K562 (cell line): ENCODE measurements at regions not wholly inside any gene's neighbourhood (a gene's known extent, or its start where the extent isn't known, plus 50 kb on each side); places are given as distances from the start of the nearest gene placed in this dataset.

Experiments
- ATAC-seq: fragments of 200-7000 bp; cut with Tn5 transposase; 3 replicates; pipeline ENCODE4 v1.9.1; 2020; ENCODE audit warnings: moderate library complexity
- BruUV-seq: library from RNA; stranded (reverse); fragments of 400-500 nt; replicated peaks from 2 replicates; lab custom pipeline; 2021; lab: Mats Ljungman, UMichigan
- CTCF ChIA-PET: fragments of 300-600 bp; formaldehyde crosslinking; extraction: SDS; loops from one replicate; lab custom pipeline; 2021; ENCODE audit warnings: low intra/inter-chr PET ratio; lab: Yijun Ruan, JAX
- POLR2A ChIA-PET: fragments of 300-600, 350-650 bp; sonication (Branson Sonifier 250); formaldehyde crosslinking; extraction: SDS; loops from one replicate; lab custom pipeline; 2021; ENCODE audit warnings: antibody characterized with exemption, inconsistent platforms; lab: Yijun Ruan, JAX
- DNase-seq, 4 experiments: peaks; one replicate each; pipeline versions ENCODE4 v3.0.0 to v3.0.0-alpha.2; 2011 to 2018; ENCODE audit warnings: low spot score in 3 of 4, mixed read lengths in 3 of 4; ENCODE audit errors: extremely low read depth in 1 of 4
- FAIRE-seq: peaks from 2 replicates; lab custom pipeline; 2011; peaks lifted over from hg19 to GRCh38; lab: Jason Lieb, UNC
- H2AFZ ChIP-seq: 2 replicates; pipeline ENCODE4 v1.6.0; 2011; ENCODE audit warnings: low read depth, low read length, control low read depth, inconsistent platforms
- H3K27ac ChIP-seq: fragments of 200-600 bp; 3 replicates; pipeline ENCODE4 v1.8.0; 2011; ENCODE audit warnings: low read depth, mild to moderate bottlenecking, control low read depth, inconsistent platforms, low read length, moderate library complexity, mixed read lengths; ENCODE audit errors: extremely low read depth
- H3K27me3 ChIP-seq, 2 experiments: fragments of 300-600 bp in 1 of 2; 2 replicates in 1 of 2; 3 replicates in 1 of 2; pipeline versions ENCODE4 v1.6.0 to v1.8.0; 2011; ENCODE audit warnings: inconsistent platforms in 2 of 2, low read length in 2 of 2, mild to moderate bottlenecking in 1 of 2, mixed read lengths in 1 of 2, moderate library complexity in 1 of 2; ENCODE audit not compliant: control insufficient read depth in 2 of 2, insufficient read depth in 2 of 2
- H3K36me3 ChIP-seq: fragments of 300-600 bp; 3 replicates; pipeline ENCODE4 v1.8.0; 2011; ENCODE audit warnings: mild to moderate bottlenecking, low read length, inconsistent platforms; ENCODE audit not compliant: control insufficient read depth, insufficient read depth
- H3K4me1 ChIP-seq, 2 experiments: fragments of 200-600 bp in 1 of 2; replicated peaks in 1 of 2; 2 replicates in 1 of 2; 3 replicates in 1 of 2; pipeline versions ENCODE4 v1.5.1 to v1.8.0; 2011; ENCODE audit warnings: inconsistent platforms in 2 of 2, low read length in 2 of 2, mild to moderate bottlenecking in 1 of 2, mixed read lengths in 1 of 2, moderate library complexity in 1 of 2; ENCODE audit not compliant: control insufficient read depth in 2 of 2, insufficient read depth in 2 of 2
- H3K4me2 ChIP-seq: 2 replicates; pipeline ENCODE4 v1.6.1; 2011; ENCODE audit warnings: low read length, control low read depth, inconsistent platforms, mixed read lengths; ENCODE audit not compliant: insufficient read depth
- H3K4me3 ChIP-seq: fragments of 200-600 bp; sonication (generic), shearing (Covaris generic); 2 replicates; pipeline ENCODE4 v1.5.1; 2016; ENCODE audit warnings: control low read depth, inconsistent platforms
- H3K79me2 ChIP-seq: fragments of 200-600 bp; 3 replicates; pipeline ENCODE4 v1.8.0; 2011; ENCODE audit warnings: low read length, inconsistent platforms; ENCODE audit not compliant: control insufficient read depth, insufficient read depth
- H3K9ac ChIP-seq, 2 experiments: 2 replicates each; pipeline versions ENCODE4 v1.6.0 to v1.6.1; 2011; ENCODE audit warnings: low read depth in 2 of 2, low read length in 2 of 2, control low read depth in 1 of 2, inconsistent platforms in 1 of 2, mild to moderate bottlenecking in 1 of 2, mixed read lengths in 1 of 2; ENCODE audit not compliant: insufficient read depth in 1 of 2
- H3K9me1 ChIP-seq: one replicate; pipeline ENCODE4 v1.6.0; 2011; ENCODE audit warnings: inconsistent platforms, mild to moderate bottlenecking, low read length, moderate library complexity; ENCODE audit not compliant: control insufficient read depth, insufficient read depth
- H3K9me3 ChIP-seq: replicated peaks from 2 replicates; pipeline ENCODE4 v1.5.1; 2011; ENCODE audit warnings: low read depth, low read length, inconsistent platforms; ENCODE audit not compliant: control insufficient read depth, insufficient read depth
- H4K20me1 ChIP-seq: replicated peaks from 2 replicates; pipeline ENCODE4 v1.6.1; 2011; ENCODE audit warnings: low read length, inconsistent platforms, mixed read lengths; ENCODE audit not compliant: control insufficient read depth, insufficient read depth
- BACH1 ChIP-seq: fragments of 200-800 bp; sonication (Bioruptor generic); IDR thresholded peaks from 2 replicates; pipeline ENCODE4 v1.6.1; 2016; ENCODE audit warnings: missing genetic modification characterization, missing compliant biosample characterization
- CSDE1 ChIP-seq, 2 experiments: fragments of 450-650 bp; IDR thresholded peaks; 2 replicates each; pipeline ENCODE4 v1.6.1; 2016; ENCODE audit warnings: mild to moderate bottlenecking in 1 of 2
- HDAC3 ChIP-seq: fragments of 450-650 bp; IDR thresholded peaks from 2 replicates; pipeline ENCODE4 v1.6.1; 2018; ENCODE audit warnings: borderline replicate concordance, mild to moderate bottlenecking, moderate library complexity; ENCODE audit not compliant: partially characterized antibody
- KDM5B ChIP-seq: fragments of 200-600 bp; sonication (generic); IDR thresholded peaks from 2 replicates; pipeline ENCODE4 v1.6.1; 2012; ENCODE audit warnings: low read depth, mild to moderate bottlenecking, moderate library complexity, low read length, control low read depth, inconsistent platforms; ENCODE audit not compliant: insufficient replicate concordance
- L3MBTL2 ChIP-seq: fragments of 450-650 bp; IDR thresholded peaks from 2 replicates; pipeline ENCODE4 v1.6.1; 2016; ENCODE audit warnings: mild to moderate bottlenecking, moderate library complexity
- MAZ ChIP-seq, 2 experiments: fragments of 450-650 bp in 1 of 2; sonication (generic) in 1 of 2; formaldehyde crosslinking; IDR thresholded peaks in 1 of 2; conservative IDR thresholded peaks in 1 of 2; 2 replicates each; pipeline versions ENCODE4 v1.4.0 to v1.5.0; 2020; ENCODE audit warnings: mild to moderate bottlenecking in 1 of 2, missing genetic modification reagents in 1 of 2
- MCM5 ChIP-seq: fragments of 450-650 bp; IDR thresholded peaks from 2 replicates; pipeline ENCODE4 v1.6.1; 2016; ENCODE audit warnings: low read depth
- RBM25 ChIP-seq: fragments of 200-400 bp; formaldehyde crosslinking; IDR thresholded peaks from 2 replicates; pipeline ENCODE4 v1.6.1; 2018; ENCODE audit warnings: low read length, low read depth, moderate library complexity; ENCODE audit not compliant: severe bottlenecking
- ZNF121 ChIP-seq: sonication (generic); formaldehyde crosslinking; conservative IDR thresholded peaks from 2 replicates; pipeline ENCODE4 v1.8.0; 2022; ENCODE audit warnings: missing genetic modification reagents
- ZNF717 ChIP-seq: fragments of 250-450 bp; sonication (Bioruptor Pico); IDR thresholded peaks from 2 replicates; pipeline ENCODE4 v1.5.0; 2021
- in situ Hi-C: fragments of 300-500 bp; cut with MboI; formaldehyde crosslinking; loops from 4 replicates; pipeline ENCODE4 v1.15.0; 2018; ENCODE audit warnings: inconsistent platforms, mixed read lengths
- intact Hi-C: fragments of 100-400 bp; cut with micrococcal nuclease; formaldehyde crosslinking; loops from 2 replicates; pipeline ENCODE4 v1.14.2; 2022
- TF ChIP-seq, protein P1 (sequence below): fragments of 450-650 bp; IDR thresholded peaks from 2 replicates; pipeline ENCODE4 v1.7.0; 2016; ENCODE audit warnings: borderline replicate concordance
- TF ChIP-seq, protein P2 (sequence below): IDR thresholded peaks from 2 replicates; pipeline ENCODE4 v1.6.1; 2011; ENCODE audit not compliant: insufficient read length; ENCODE audit errors: extremely low read depth
- TF ChIP-seq, protein P3 (sequence below): fragments of 450-650 bp; IDR thresholded peaks from 2 replicates; pipeline ENCODE4 v1.6.1; 2016; ENCODE audit warnings: missing biosample characterization, missing genetic modification characterization
- TF ChIP-seq, protein P4 (sequence below): sonication (generic); formaldehyde crosslinking; IDR thresholded peaks from 2 replicates; pipeline ENCODE4 v1.8.0; 2022; ENCODE audit warnings: missing genetic modification reagents, mild to moderate bottlenecking, borderline replicate concordance
- TF ChIP-seq, protein P5 (sequence below): sonication (generic); formaldehyde crosslinking; IDR thresholded peaks from 2 replicates; pipeline ENCODE4 v1.8.1; 2023; ENCODE audit warnings: mild to moderate bottlenecking, missing genetic modification reagents, moderate library complexity

DNA sequence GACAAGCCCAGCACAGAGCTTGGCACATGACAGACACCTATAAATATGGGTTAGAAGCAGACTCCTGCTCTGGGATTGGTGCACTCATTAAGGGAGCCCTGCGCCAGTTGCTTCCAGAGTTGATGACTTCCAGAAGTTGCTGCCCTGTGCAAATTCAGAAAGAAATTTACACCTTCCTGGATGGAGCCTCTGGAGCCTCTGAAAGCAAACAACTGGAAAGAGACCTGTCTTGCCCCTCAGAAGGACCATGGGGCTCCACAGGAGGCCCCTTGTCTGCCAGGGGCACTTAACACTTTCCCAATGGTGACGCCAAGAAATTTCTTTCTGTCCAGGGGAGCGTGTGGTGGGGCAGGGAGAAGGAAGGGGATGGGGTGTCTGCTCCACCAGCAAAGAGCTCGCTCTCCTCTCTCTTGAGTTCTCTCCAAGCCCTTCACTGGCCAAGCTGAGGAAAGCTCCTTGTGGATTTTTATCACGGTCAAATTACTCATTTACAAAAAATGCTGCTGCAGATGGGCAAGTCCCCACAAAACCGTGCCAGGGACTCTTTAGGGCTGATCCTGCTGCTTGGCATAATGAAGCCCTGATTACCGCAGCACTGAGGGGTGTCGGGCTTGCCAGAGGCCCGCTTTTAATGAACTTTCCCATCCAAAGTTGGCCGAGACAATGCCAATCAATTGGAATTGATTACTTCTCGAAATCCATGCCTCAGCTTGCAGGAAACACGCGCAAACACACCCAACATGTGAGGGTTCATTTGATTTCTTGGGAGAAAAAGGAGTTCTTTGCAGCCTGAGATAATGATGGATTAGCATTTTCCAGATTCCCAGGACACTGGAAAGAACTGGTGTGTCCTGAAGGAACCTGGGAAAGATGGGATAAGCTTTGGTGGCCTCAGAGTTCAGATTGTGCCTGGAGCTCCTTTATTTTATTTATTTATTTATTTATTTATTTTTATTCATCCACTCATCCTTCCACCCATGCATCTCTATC is 583.6 kb upstream of the CDH5 start (continued):
- no peak for TF ChIP-seq CSDE1 (IDR thresholded peaks at IDR 0.05)
- no peak for TF ChIP-seq MCM5
- TF ChIP-seq HDAC3: no peak
- TF ChIP-seq KDM5B: no peak
- TF ChIP-seq BACH1 (tag): no peak
- TF ChIP-seq, protein P1, sequence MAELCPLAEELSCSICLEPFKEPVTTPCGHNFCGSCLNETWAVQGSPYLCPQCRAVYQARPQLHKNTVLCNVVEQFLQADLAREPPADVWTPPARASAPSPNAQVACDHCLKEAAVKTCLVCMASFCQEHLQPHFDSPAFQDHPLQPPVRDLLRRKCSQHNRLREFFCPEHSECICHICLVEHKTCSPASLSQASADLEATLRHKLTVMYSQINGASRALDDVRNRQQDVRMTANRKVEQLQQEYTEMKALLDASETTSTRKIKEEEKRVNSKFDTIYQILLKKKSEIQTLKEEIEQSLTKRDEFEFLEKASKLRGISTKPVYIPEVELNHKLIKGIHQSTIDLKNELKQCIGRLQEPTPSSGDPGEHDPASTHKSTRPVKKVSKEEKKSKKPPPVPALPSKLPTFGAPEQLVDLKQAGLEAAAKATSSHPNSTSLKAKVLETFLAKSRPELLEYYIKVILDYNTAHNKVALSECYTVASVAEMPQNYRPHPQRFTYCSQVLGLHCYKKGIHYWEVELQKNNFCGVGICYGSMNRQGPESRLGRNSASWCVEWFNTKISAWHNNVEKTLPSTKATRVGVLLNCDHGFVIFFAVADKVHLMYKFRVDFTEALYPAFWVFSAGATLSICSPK: no peak
- no peak for TF ChIP-seq MAZ (CRISPR knock-in tag; conservative IDR thresholded peaks at IDR 0.05 in 1 of 2, IDR thresholded peaks at IDR 0.05 in 1 of 2)
- TF ChIP-seq, all 486 proteins: peak for 0

DNA sequence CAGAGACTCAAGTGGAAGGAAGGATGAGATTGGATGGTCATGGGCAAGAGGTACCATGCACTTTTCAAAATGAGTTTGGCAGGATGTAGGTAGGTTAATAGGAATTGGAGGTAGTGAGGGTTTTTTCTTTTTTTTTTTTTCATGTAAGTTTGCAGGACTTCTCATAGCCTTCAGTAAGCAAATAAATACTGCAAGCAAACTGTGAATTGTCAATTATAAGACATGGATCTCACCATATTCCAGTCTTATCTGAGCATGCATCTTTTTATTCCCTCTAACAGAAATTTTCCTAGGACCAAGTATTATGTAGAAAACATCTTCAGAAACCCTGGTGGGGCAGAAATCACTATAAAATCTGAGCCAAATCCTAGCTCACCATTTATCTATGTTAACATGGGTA is 584.6 kb upstream of the CDH5 start:
- ChIA-PET CTCF (no interaction called here), POLR2A (no interaction called here)
- no peak overlapping the region for H3K27ac ChIP-seq
- in situ Hi-C loops (no loop called here), intact Hi-C loops (no loop called here)
- no peaks in the 10 kb centered on the region for H3K36me3 ChIP-seq
- no peaks in the 10 kb centered on the region; the same call in 1 of the 2 replicates for H3K9me3 ChIP-seq
- ATAC-seq: no peak
- H3K79me2 ChIP-seq: no peaks in the 10 kb centered on the region
- no peaks in the 10 kb centered on the region for H4K20me1 ChIP-seq
- no peak for FAIRE-seq
- peaks cover 0 to 4% of the 10 kb centered on the region in 2 experiments; a peak in 1 of 5 replicates for H3K4me1 ChIP-seq
- H3K9me1 ChIP-seq: no peaks in the 10 kb centered on the region
- no peak overlapping the region for H3K4me3 ChIP-seq
- H2AFZ ChIP-seq: no peak overlapping the region
- no TSS peak for BruUV-seq
- DNase-seq: no peak
- H3K27me3 ChIP-seq: no peaks in the 10 kb centered on the region
- no peak overlapping the region for H3K4me2 ChIP-seq
- no peak overlapping the region for H3K9ac ChIP-seq
- TF ChIP-seq L3MBTL2: no peak
- TF ChIP-seq, protein P2, sequence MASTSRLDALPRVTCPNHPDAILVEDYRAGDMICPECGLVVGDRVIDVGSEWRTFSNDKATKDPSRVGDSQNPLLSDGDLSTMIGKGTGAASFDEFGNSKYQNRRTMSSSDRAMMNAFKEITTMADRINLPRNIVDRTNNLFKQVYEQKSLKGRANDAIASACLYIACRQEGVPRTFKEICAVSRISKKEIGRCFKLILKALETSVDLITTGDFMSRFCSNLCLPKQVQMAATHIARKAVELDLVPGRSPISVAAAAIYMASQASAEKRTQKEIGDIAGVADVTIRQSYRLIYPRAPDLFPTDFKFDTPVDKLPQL: no peak
- TF ChIP-seq ZNF717 (CRISPR knock-in tag): no peak
- TF ChIP-seq, protein P3, sequence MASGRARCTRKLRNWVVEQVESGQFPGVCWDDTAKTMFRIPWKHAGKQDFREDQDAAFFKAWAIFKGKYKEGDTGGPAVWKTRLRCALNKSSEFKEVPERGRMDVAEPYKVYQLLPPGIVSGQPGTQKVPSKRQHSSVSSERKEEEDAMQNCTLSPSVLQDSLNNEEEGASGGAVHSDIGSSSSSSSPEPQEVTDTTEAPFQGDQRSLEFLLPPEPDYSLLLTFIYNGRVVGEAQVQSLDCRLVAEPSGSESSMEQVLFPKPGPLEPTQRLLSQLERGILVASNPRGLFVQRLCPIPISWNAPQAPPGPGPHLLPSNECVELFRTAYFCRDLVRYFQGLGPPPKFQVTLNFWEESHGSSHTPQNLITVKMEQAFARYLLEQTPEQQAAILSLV (tag): no peak
- TF ChIP-seq, protein P4, sequence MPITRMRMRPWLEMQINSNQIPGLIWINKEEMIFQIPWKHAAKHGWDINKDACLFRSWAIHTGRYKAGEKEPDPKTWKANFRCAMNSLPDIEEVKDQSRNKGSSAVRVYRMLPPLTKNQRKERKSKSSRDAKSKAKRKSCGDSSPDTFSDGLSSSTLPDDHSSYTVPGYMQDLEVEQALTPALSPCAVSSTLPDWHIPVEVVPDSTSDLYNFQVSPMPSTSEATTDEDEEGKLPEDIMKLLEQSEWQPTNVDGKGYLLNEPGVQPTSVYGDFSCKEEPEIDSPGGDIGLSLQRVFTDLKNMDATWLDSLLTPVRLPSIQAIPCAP (CRISPR knock-in tag): no peak
- TF ChIP-seq, protein P5, sequence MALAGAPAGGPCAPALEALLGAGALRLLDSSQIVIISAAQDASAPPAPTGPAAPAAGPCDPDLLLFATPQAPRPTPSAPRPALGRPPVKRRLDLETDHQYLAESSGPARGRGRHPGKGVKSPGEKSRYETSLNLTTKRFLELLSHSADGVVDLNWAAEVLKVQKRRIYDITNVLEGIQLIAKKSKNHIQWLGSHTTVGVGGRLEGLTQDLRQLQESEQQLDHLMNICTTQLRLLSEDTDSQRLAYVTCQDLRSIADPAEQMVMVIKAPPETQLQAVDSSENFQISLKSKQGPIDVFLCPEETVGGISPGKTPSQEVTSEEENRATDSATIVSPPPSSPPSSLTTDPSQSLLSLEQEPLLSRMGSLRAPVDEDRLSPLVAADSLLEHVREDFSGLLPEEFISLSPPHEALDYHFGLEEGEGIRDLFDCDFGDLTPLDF (CRISPR knock-in tag): no peak
- no peak for TF ChIP-seq ZNF121
- TF ChIP-seq RBM25: peak; percentile 66
